Astrocyte of the cerebellum (primary cell): ENCODE measurements at regions not wholly inside any gene's neighbourhood (a gene's known extent, or its start where the extent isn't known, plus 50 kb on each side); places are given as distances from the start of the nearest gene placed in this dataset.

Source experiments
- DNase-seq: peaks from one replicate; pipeline ENCODE4 v3.0.0-alpha.2; 2011; ENCODE audit warnings: low read depth
- H3K4me3 ChIP-seq: 2 replicates; pipeline ENCODE4 v1.5.1; 2011; ENCODE audit warnings: mild to moderate bottlenecking, low read depth, low read length, moderate library complexity
- CTCF ChIP-seq: IDR thresholded peaks from 2 replicates; pipeline ENCODE4 v1.5.1; 2012; ENCODE audit warnings: low read length, low read depth, moderate library complexity, mild to moderate bottlenecking; ENCODE audit errors: missing control alignments
- in situ Hi-C: cut with HindIII; loops from 2 replicates; pipeline ENCODE4 v1.10.0; 2017; ENCODE audit warnings: low sequenced_read_pairs

GRCh38 chr15:31528846-31529245 is 202.2 kb downstream of the KLF13 start:
- no peak for TF ChIP-seq CTCF
- H3K4me3 ChIP-seq = no peak overlapping the region
- no peak for DNase-seq
- in situ Hi-C loops = no loop called here

- in situ Hi-C loops = no loop called here
- no peak for TF ChIP-seq CTCF
- H3K4me3 ChIP-seq = no peak overlapping the region
- no peak for DNase-seq
Measured at GRCh38 chr15:31537770-31538592, 211.3 kb downstream of the KLF13 start.

GRCh38 chr15:31540633-31541032 is 214.0 kb downstream of the KLF13 start:
- in situ Hi-C loops = no loop called here
- DNase-seq = no peak

GRCh38 chr15:31544361-31544760 is 217.7 kb downstream of the KLF13 start:
- no peak overlapping the region for H3K4me3 ChIP-seq
- DNase-seq = no peak
- in situ Hi-C loops = no loop called here
- TF ChIP-seq CTCF = no peak

More at GRCh38 chr15:31540633-31541032, 214.0 kb downstream of the KLF13 start:
- no peak overlapping the region for H3K4me3 ChIP-seq
- no peak for TF ChIP-seq CTCF

GRCh38 chr15:31545257-31545656 is 218.6 kb downstream of the KLF13 start:
- in situ Hi-C loops = no loop called here
- no peak for TF ChIP-seq CTCF
- H3K4me3 ChIP-seq = no peak overlapping the region
- DNase-seq = no peak

- no peak overlapping the region for H3K4me3 ChIP-seq
- TF ChIP-seq CTCF = no peak
- DNase-seq = no peak
- in situ Hi-C loops = no loop called here
Measured at GRCh38 chr15:31550211-31550977, 223.8 kb downstream of the KLF13 start.
